Stimulated activated naive CD8-positive, alpha-beta T cell treated with anti-CD3 and anti-CD28 coated beads, Interleukin-15, amount 100 ng/mL, for 72 hours (primary cell): ENCODE measurements at regions not wholly inside any gene's neighbourhood (a gene's known extent, or its start where the extent isn't known, plus 50 kb on each side); places are given as distances from the start of the nearest gene placed in this dataset.
"Not testable (repeated sequence)": the region's sequence is repeated elsewhere in the genome, so short reads cannot be mapped to it uniquely, and the experiment has no call there.

Experiments used
- ATAC-seq: fragments of 150-1000 bp; cut with Tn5 transposase; 2 replicates; pipeline ENCODE4 v1.10.0; 2021; ENCODE audit warnings: mild to moderate bottlenecking, moderate library complexity
- DNase-seq, 2 donors: peaks; one replicate each; pipeline ENCODE4 v3.0.0; 2021 to 2022
- H3K27ac Mint-ChIP-seq, 2 donors: one replicate each; pipeline ENCODE4 v1.8.0; 2022; ENCODE audit warnings: mild to moderate bottlenecking in 2 of 2, mixed read lengths in 2 of 2, moderate library complexity in 2 of 2
- H3K27me3 Mint-ChIP-seq: one replicate; pipeline ENCODE4 v1.8.0; 2022; ENCODE audit warnings: mixed read lengths
- H3K4me1 Mint-ChIP-seq: one replicate; pipeline ENCODE4 v1.8.0; 2022; ENCODE audit warnings: mild to moderate bottlenecking, mixed read lengths
- H3K4me3 Mint-ChIP-seq, 2 donors: one replicate each; pipeline ENCODE4 v1.8.0; 2022; ENCODE audit warnings: mild to moderate bottlenecking in 2 of 2, mixed read lengths in 2 of 2, moderate library complexity in 1 of 2
- H3K9me3 Mint-ChIP-seq, 2 donors: one replicate each; pipeline ENCODE4 v1.8.0; 2022; ENCODE audit warnings: mixed read lengths in 2 of 2

- no peak for DNase-seq
- H3K4me1 Mint-ChIP-seq = no peaks in the 10 kb centered on the region
Observed at GRCh38 chr4:127370604-127371003, 262.2 kb upstream of the INTU start.

DNA sequence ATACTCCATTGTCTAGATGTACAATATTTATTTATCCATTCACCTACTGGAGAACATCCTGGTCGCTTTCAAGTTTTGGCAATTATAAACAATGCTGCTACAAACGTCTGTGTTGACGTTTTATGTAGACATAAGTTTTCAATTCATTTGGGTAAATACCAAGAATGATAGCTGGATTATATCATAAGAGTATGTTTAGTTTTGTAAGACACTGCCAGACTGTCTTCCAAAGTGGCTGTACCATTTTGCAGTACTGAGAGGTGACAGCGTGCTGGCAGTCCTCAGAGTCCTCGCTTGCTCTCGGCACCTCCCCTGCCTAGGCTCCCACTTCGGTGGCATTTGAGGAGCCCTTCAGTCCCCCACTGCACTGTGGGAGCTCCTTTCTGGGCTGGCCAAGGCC, 253.3 kb upstream of the INTU start:
- Mint-ChIP-seq H3K4me1 (no peaks in the 10 kb centered on the region), H3K9me3 (no peaks in the 10 kb centered on the region), H3K27ac (no peak overlapping the region), H3K27me3 (no peaks in the 10 kb centered on the region), H3K4me3 (no peak overlapping the region)
- no peak for ATAC-seq
- DNase-seq = no peak

More at GRCh38 chr4:127370604-127371003, 262.2 kb upstream of the INTU start:
- H3K27ac Mint-ChIP-seq = no peak overlapping the region
- H3K9me3 Mint-ChIP-seq = peaks cover 4 to 6% of the 10 kb centered on the region in 2 donors
- no peak for ATAC-seq
- H3K4me3 Mint-ChIP-seq = no peak overlapping the region
- H3K27me3 Mint-ChIP-seq = no peaks in the 10 kb centered on the region

GRCh38 chr4:127379948-127380347, 252.8 kb upstream of the INTU start:
- H3K4me3 Mint-ChIP-seq, H3K9me3 Mint-ChIP-seq, DNase-seq, ATAC-seq, H3K4me1 Mint-ChIP-seq, H3K27me3 Mint-ChIP-seq, H3K27ac Mint-ChIP-seq: not testable (repeated sequence)

- no peaks in the 10 kb centered on the region for H3K27me3 Mint-ChIP-seq
- H3K4me3 Mint-ChIP-seq = no peak overlapping the region
- DNase-seq (no peak), ATAC-seq (no peak)
- H3K9me3 Mint-ChIP-seq = no peaks in the 10 kb centered on the region
- H3K27ac Mint-ChIP-seq = no peak overlapping the region
- no peaks in the 10 kb centered on the region for H3K4me1 Mint-ChIP-seq
Observed at GRCh38 chr4:127383666-127384065, 249.1 kb upstream of the INTU start.

- Mint-ChIP-seq H3K4me3 (no peak overlapping the region), H3K27ac (no peak overlapping the region), H3K9me3 (no peaks in the 10 kb centered on the region), H3K4me1 (no peaks in the 10 kb centered on the region), H3K27me3 (no peaks in the 10 kb centered on the region)
- no peak for ATAC-seq
- no peak for DNase-seq
Observed at GRCh38 chr4:127394516-127394915, 238.2 kb upstream of the INTU start.

GRCh38 chr4:127400276-127400675, 232.5 kb upstream of the INTU start:
- H3K4me1 Mint-ChIP-seq = no peaks in the 10 kb centered on the region
- ATAC-seq = no peak
- no peak overlapping the region for H3K27ac Mint-ChIP-seq
- no peaks in the 10 kb centered on the region for H3K27me3 Mint-ChIP-seq
- no peak for DNase-seq
- no peaks in the 10 kb centered on the region for H3K9me3 Mint-ChIP-seq
- no peak overlapping the region for H3K4me3 Mint-ChIP-seq

- Mint-ChIP-seq H3K4me1 (no peaks in the 10 kb centered on the region), H3K4me3 (no peak overlapping the region), H3K27me3 (no peaks in the 10 kb centered on the region), H3K27ac (no peak overlapping the region), H3K9me3 (no peaks in the 10 kb centered on the region)
- DNase-seq = peak; percentile 25 to 43
- no peak for ATAC-seq
Observed at GRCh38 chr4:127400731-127401346, 231.9 kb upstream of the INTU start.

GRCh38 chr4:127403471-127404084, 229.2 kb upstream of the INTU start:
- Mint-ChIP-seq H3K4me3 (no peak overlapping the region), H3K4me1 (no peaks in the 10 kb centered on the region), H3K9me3 (peaks cover 9 to 11% of the 10 kb centered on the region in 2 donors), H3K27ac (no peak overlapping the region), H3K27me3 (no peaks in the 10 kb centered on the region)
- ATAC-seq (no peak), DNase-seq (no peak)

GRCh38 chr4:127406187-127406586, 226.6 kb upstream of the INTU start:
- DNase-seq (no peak), ATAC-seq (no peak)
- H3K9me3 Mint-ChIP-seq = peaks cover 15 to 16% of the 10 kb centered on the region in 2 donors
- no peak overlapping the region for H3K4me3 Mint-ChIP-seq
- no peak overlapping the region for H3K27ac Mint-ChIP-seq
- no peaks in the 10 kb centered on the region for H3K4me1 Mint-ChIP-seq
- no peaks in the 10 kb centered on the region for H3K27me3 Mint-ChIP-seq

DNA sequence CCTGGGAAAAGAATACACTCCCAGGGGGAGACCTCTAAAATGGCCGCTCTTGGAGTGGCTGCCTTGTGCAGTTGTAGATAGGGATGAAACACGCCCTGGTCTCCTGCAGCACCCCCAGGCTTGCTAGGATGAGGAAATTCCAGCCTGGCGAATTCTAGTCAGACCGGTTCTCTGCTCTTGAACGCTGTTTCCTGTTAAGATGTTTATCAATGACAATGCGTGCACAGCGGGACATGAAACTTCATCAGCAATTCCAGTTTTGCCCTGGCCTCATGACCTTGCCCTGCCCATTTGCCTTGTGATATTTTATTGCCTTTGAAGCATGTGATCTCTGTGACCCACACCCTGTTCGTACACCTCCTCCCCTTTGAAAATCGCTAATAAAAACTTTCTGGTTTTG, 225.2 kb upstream of the INTU start:
- not testable (repeated sequence) for H3K4me3 Mint-ChIP-seq, H3K27me3 Mint-ChIP-seq, DNase-seq, ATAC-seq, H3K27ac Mint-ChIP-seq, H3K4me1 Mint-ChIP-seq
- H3K9me3 Mint-ChIP-seq = peaks cover 15 to 16% of the 10 kb centered on the region in 2 donors

GRCh38 chr4:127410201-127410600, 222.6 kb upstream of the INTU start:
- peak overlapping the region in 1 of 2 donors; percentile 59 for H3K27ac Mint-ChIP-seq
- DNase-seq = no peak
- H3K4me3 Mint-ChIP-seq = no peak overlapping the region
- no peak for ATAC-seq
- H3K27me3 Mint-ChIP-seq = no peaks in the 10 kb centered on the region
- peaks cover 15 to 16% of the 10 kb centered on the region in 2 donors for H3K9me3 Mint-ChIP-seq
- no peaks in the 10 kb centered on the region for H3K4me1 Mint-ChIP-seq

DNA sequence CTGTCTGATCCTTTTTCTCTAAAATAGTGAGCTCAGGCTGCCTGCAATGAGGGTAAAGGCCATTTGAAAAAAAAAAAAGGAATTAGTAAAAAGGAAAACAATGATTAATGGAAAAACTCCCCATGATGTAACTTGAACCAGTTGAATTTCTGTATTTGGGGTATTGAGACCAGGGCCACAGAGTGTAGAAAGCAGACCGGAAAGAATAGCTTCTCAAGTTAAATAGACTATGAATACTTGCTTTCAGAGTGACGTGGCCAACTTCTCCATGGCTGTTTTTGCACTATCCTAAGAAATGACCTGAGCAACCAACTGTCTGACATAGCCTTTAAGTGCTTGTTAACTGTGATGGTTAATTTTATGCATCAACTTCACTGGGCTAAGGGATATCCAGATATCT, 222.1 kb upstream of the INTU start:
- Mint-ChIP-seq H3K27ac (peak overlapping the region in 1 of 2 donors; percentile 59), H3K27me3 (no peaks in the 10 kb centered on the region), H3K4me3 (no peak overlapping the region), H3K9me3 (peaks cover 15 to 16% of the 10 kb centered on the region in 2 donors), H3K4me1 (no peaks in the 10 kb centered on the region)
- no peak for ATAC-seq
- no peak for DNase-seq

- DNase-seq (no peak), ATAC-seq (no peak)
- Mint-ChIP-seq H3K9me3 (no peaks in the 10 kb centered on the region), H3K27me3 (no peaks in the 10 kb centered on the region), H3K4me3 (no peak overlapping the region), H3K4me1 (no peaks in the 10 kb centered on the region), H3K27ac (no peak overlapping the region)
Observed at GRCh38 chr4:127414951-127415606, 217.7 kb upstream of the INTU start.

GRCh38 chr4:127416115-127416514, 216.6 kb upstream of the INTU start:
- no peaks in the 10 kb centered on the region for H3K27me3 Mint-ChIP-seq

DNA sequence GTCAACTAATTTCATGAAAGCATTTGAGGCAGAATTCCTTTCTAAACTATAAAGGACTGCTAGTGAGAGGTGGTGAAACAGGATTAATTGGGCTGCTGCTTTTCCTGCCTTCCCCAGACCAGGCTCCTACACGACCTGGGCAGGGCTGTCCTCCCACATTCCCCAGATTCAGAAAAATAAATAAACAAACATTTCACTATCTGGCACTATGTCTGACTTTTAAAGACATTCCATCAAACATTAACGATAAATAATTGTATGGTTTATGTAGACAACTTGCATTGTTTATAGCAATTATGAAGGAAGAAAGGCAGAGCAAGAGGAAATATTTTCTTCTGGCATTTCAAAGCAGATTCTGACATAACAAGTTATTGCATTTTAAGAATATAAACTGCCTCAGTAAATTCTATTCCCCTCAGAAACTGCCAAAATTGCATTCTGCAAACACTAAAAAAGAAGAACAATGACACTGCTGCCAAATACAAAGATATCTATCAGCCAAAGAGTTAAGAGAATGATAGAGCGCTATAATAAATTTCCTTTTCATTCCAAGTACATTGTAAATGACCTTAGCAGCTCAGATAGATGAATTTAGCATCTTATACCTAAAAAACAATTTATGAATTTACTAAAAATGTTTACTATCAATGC, 214.7 kb upstream of the INTU start:
- ATAC-seq = no peak
- H3K4me1 Mint-ChIP-seq = no peaks in the 10 kb centered on the region
- H3K27ac Mint-ChIP-seq = no peak overlapping the region
- no peak for DNase-seq
- H3K27me3 Mint-ChIP-seq = no peaks in the 10 kb centered on the region
- H3K4me3 Mint-ChIP-seq = no peak overlapping the region
- H3K9me3 Mint-ChIP-seq = no peaks in the 10 kb centered on the region

More at GRCh38 chr4:127416115-127416514, 216.6 kb upstream of the INTU start:
- H3K4me1 Mint-ChIP-seq = no peaks in the 10 kb centered on the region
- DNase-seq (no peak), ATAC-seq (no peak)
- no peaks in the 10 kb centered on the region for H3K9me3 Mint-ChIP-seq
- no peak overlapping the region for H3K27ac Mint-ChIP-seq
- no peak overlapping the region for H3K4me3 Mint-ChIP-seq

- DNase-seq = no peak
- ATAC-seq = no peak
- no peak overlapping the region for H3K4me3 Mint-ChIP-seq
- H3K27me3 Mint-ChIP-seq = no peaks in the 10 kb centered on the region
- H3K4me1 Mint-ChIP-seq = no peaks in the 10 kb centered on the region
- H3K27ac Mint-ChIP-seq = no peak overlapping the region
- H3K9me3 Mint-ChIP-seq = no peaks in the 10 kb centered on the region
Observed at GRCh38 chr4:127419431-127419830, 213.3 kb upstream of the INTU start.
